ENCODE measurements at regions not wholly inside any gene's neighbourhood (a gene's known extent, or its start where the extent isn't known, plus 50 kb on each side); places are given as distances from the start of the nearest gene placed in this dataset.

GRCh38 chr9:88835772-88836171, 155.5 kb upstream of the S1PR3 start:
- H3K9ac ChIP-seq (replicated peaks; ENCODE audit: extremely low read depth, insufficient read depth, low read length) = no peak overlapping the region
- no peaks in the 10 kb centered on the region for H3K9me1 ChIP-seq (replicated peaks; ENCODE audit: control insufficient read depth, extremely low read depth, insufficient read depth, low read length)
- intact Hi-C loops (cut with micrococcal nuclease) (no loop called here), dilution Hi-C loops (cut with MboI; ENCODE audit: extremely low pct_ligation_motif_present, low sequenced_read_pairs) (no loop called here)
- H3K27me3 ChIP-seq (ENCODE audit: control insufficient read depth in 2 of 2, insufficient read depth in 2 of 2, low read length in 2 of 2) = no peaks in the 10 kb centered on the region
- no peak overlapping the region for H3K27ac ChIP-seq (ENCODE audit: insufficient read depth, low read depth, low read length)
- H3K4me2 ChIP-seq (ENCODE audit: insufficient read depth, low read length) = no peak overlapping the region
- no peak for DNase-seq (ENCODE audit: low read depth, low spot score)
- BruUV-seq (replicated peaks) = no TSS peak
- no peaks in the 10 kb centered on the region for H3K9me3 ChIP-seq (replicated peaks; ENCODE audit: control insufficient read depth, insufficient read depth, low read length)
- TF ChIP-seq FOS (IDR thresholded peaks at IDR 0.05; ENCODE audit: borderline replicate concordance, insufficient read depth, low read length) = no peak
- TF ChIP-seq MAX (IDR thresholded peaks at IDR 0.05; ENCODE audit: insufficient read depth, insufficient read length) = no peak
- TF ChIP-seq JUN (IDR thresholded peaks at IDR 0.05; ENCODE audit: borderline replicate concordance, insufficient read depth, insufficient read length, low read depth) = no peak
- no peak for TF ChIP-seq CTCF (IDR thresholded peaks at IDR 0.05; ENCODE audit: extremely low read depth in 1 of 2, insufficient read depth in 1 of 2, low read depth in 1 of 2, low read length in 2 of 2)
- no peak for TF ChIP-seq POLR2A (IDR thresholded peaks at IDR 0.05; ENCODE audit: low read depth, low read length)
- TF ChIP-seq POLR2AphosphoS5 (IDR thresholded peaks at IDR 0.05; ENCODE audit: insufficient read depth, low read depth, low read length) = no peak
- no peak for TF ChIP-seq GATA2 (IDR thresholded peaks at IDR 0.05; ENCODE audit: insufficient read depth, insufficient read length, low read depth, low read length)
- TF ChIP-seq EZH2 (IDR thresholded peaks at IDR 0.05; ENCODE audit: borderline replicate concordance, low read depth, low read length, severe bottlenecking) = no peak
- no peak for TF ChIP-seq MYC (IDR thresholded peaks at IDR 0.05; ENCODE audit: low read depth, low read length)
- no peaks in the 10 kb centered on the region for H4K20me1 ChIP-seq (replicated peaks; ENCODE audit: control insufficient read depth, extremely low read depth, insufficient read depth, low read length)
- H3K79me2 ChIP-seq (ENCODE audit: control insufficient read depth, insufficient read depth, low read length) = no peaks in the 10 kb centered on the region
- no peak for FAIRE-seq
- H2AFZ ChIP-seq (ENCODE audit: low read depth, low read length) = no peak overlapping the region
- ChIA-PET CTCF (interaction anchor here (1.2 to 1.6 kb wide), 3 partner anchors 11 to 44 kb away, joined by 3 to 5 read pairs (median 3); no protein-coding TSS in a partner anchor), POLR2A (no interaction called here)
- H3K4me1 ChIP-seq (ENCODE audit: control insufficient read depth, extremely low read depth, insufficient read depth, low read length) = peaks cover 12% of the 10 kb centered on the region
- H3K36me3 ChIP-seq (ENCODE audit: control insufficient read depth in 2 of 2, extremely low read depth in 1 of 2, insufficient read depth in 2 of 2, low read length in 2 of 2) = no peaks in the 10 kb centered on the region
- no peak overlapping the region for H3K4me3 ChIP-seq (replicated peaks in 1 of 3; ENCODE audit: insufficient read depth in 1 of 3, low read depth in 1 of 3, low read length in 3 of 3)

Data from endothelial cell of umbilical vein (primary cell).